Glomerular visceral epithelial cell (primary cell): ENCODE measurements at regions not wholly inside any gene's neighbourhood (a gene's known extent, or its start where the extent isn't known, plus 50 kb on each side); places are given as distances from the start of the nearest gene placed in this dataset.

Source experiments
- DNase-seq: peaks from one replicate; pipeline ENCODE4 v3.0.0-alpha.2; 2016; ENCODE audit errors: extremely low spot score

DNA sequence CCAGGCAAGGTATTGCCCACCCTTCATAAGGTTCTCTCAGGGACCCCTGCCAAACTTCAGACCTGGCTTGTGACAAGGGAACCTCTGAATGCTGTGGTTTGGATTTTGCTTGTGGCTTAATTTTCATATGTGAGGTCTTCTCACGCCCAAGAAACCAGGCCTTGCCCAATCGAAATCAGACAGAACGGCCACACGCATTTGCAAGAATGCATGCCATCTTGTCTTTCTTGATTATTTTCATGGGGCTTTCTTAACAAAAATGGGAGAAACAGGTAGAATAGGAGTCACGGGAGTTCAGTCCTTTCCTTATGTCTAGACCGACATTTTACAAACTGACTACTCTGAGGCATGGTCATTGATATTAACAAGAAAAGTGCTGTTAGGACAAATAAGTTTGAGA is 170.2 kb upstream of the PAPPA start:
- DNase-seq = no peak

DNA sequence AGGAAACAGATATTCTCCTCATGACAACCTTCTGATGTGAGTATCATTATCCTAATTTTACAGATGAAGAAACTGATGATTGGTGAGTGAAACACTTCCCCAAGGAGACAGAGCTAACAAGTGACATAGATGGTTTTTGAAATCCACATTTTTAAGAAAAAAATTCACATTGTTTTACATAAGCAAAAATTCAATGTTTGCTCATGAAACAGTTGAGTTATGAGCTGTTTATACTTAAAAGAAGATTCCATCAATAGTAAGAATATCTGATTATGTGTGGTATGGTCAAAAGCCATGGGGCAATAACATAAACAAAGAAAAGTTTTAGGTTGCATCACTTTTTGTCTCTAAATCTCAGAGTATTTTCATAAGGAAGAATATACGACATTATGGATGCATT is 167.9 kb upstream of the PAPPA start:
- DNase-seq = no peak

DNA sequence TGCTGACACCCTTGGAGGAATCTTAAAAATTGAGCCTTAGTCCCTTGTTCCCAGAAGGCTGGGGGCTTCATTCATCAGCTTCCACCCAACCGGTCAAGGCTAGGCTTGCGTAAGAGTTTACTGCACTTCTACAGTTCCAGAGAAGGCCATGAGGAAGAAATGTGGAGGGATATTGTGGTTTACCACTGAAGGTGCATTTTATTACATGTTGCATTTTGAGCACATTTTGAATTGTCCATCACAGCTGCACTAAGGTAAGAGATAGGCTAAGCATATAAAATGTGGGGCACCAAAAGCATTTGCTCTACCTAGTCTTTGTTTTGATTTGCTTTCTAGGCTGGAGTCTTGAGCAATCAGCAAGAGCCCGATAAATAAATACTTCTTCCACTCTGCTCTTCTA is 167.1 kb upstream of the PAPPA start:
- no peak for DNase-seq

DNA sequence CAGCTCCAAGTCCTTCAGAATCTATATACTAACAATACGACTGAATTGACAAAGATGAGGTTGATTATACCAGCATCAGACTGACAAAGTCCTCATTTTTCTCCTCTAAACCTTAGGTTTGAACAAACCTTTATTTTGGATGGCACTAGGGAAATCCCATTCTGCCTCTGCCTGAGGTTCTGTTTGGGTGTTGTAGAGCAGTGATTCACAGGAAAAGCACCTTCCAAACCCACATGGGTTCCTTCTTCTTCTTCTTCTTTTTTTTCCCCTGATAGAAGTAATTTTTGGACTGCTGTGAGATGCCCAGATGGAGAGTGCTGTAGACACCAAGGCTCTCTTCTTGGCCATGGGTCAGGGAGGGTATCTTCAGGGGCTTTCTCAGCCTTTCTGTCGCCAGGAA is 164.9 kb upstream of the PAPPA start:
- no peak for DNase-seq

DNA sequence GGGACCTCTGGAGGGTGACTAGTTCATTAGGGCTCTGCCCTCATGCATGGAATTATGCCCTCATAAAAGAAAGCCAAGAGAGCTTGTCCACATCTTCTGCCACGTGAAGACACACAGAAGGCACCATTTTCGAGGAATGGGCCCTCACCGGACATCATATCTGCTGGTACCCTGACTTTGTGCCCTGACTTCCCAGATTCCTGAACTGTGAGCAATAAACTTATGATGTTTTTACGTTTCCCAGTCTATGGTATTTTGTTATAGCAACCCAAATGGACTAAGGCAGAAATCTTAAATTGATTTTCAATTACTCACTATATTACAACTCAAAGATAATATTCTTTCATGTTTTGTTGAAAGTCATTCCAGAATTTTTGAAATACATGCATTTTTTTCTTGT is 163.8 kb upstream of the PAPPA start:
- DNase-seq = no peak

DNA sequence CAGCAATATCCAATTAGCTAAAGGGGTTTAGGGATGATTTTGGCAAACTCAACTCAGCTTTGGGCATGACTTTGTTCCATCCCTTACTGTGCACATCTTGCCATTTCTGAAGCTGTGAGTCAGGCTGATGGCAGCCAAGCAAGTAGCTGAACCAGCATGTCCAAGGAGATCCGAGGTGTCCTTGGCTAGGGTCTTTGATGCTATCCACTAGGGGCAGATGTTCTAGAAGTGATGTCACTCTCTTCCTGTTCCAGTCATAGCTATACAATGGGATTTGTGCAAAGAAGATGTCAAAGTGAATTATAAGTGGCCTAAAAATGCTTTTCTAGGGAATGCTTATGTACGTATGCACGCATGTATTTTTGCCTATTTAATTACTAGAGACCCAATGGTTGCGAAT is 160.8 kb upstream of the PAPPA start:
- DNase-seq = peak; percentile 13

DNA sequence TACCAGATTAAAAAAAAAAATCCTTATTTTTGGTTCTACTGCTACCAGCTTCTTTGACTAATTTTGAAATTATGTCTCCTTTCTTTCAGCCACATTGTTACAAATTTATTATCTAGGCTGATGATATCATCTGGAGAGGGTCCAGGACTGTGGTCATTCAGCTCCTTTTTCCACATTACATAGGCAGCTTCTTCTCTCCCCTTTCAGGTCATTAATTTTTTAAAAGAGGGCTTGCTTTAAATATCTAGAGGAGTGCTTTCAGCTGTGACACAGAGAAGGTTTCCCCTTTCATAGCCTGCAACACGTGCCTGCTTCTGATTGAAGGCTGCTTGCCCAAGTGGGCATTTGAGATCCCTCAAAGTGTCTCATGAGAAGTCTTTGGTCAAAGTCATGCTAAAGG is 155.7 kb upstream of the PAPPA start:
- DNase-seq = peak; percentile 93

DNA sequence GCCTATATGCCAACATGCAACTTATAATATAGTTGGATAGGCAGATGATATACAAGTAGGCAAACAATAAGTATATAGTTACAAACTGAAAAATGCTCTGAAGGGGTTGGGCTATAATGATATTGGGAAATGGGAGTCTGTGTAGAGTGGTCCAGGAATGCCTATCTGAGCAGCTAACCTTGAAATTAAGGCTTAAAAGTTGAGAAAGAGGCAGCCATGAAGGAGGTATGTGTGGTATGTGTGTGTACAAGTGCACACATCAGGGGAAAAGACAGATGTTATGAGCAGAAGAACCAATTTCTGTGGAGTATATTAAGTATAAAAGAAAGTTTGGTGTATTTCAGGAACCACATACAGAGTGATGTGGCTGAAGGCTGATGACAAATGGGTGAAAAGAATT is 154.9 kb upstream of the PAPPA start:
- DNase-seq = no peak

DNA sequence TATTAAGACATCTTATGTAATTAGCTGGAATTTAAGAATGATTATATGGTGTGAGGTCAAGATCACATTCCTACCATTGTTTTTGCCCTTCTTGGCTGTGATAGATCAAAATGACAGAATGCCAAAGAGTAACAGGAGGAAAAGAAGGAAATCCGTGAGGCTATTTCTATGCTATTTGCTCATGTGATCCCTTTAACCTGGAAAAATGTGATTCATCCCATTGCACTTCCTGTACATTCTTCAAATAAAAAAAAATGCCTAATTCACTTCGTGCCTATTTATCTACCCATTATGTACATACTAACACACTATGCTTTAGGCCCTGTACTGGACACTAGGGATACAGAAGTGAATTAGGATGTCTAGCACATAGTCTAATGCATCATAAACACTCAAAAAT is 154.1 kb upstream of the PAPPA start:
- peak; percentile 32 for DNase-seq

DNA sequence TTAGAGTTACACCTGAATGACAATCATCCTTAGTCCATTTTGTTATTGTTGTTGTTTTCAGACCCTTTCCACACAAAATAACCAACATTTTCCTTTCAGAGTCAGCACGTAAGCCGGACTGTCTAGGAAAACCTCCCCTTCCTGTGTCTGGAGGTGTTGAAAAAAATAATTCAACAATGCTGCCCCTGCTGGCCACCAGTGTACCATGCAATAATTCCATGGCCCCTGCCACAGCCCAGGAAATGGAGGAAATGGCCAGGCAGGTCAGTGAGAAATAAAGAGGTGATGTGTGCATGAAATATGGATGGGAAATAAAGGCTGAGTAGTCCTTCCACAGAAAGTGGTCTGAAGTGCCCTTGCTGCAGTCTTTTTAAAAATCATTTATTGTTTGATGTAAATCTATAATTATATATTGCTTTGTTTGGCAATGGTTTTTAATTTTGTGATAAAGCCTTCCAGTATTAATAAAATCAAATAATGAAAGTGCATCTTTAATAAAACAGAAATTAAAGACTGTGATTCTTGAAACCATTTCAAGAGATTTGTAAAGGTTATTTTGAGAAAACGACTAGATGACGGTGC is 152.8 kb upstream of the PAPPA start:
- no peak for DNase-seq

DNA sequence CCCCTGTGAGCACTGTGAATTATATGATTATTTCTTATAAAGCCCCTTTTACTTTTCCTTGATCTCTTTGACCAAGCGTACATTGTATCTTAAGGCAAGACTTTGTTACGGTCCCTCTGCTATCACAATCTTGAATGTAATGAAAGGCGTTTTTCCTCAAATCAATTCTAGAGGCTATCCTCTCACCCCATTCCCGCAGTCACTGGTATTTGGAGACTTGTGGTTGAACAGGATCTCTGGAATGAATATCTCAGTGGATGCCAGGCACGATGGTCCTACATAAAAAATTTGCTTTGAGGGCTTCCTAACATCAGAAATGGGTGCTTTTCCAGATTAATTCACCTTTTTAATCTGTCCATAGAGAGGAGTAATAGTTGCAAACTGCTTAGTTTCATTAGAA is 151.4 kb upstream of the PAPPA start:
- DNase-seq = no peak

DNA sequence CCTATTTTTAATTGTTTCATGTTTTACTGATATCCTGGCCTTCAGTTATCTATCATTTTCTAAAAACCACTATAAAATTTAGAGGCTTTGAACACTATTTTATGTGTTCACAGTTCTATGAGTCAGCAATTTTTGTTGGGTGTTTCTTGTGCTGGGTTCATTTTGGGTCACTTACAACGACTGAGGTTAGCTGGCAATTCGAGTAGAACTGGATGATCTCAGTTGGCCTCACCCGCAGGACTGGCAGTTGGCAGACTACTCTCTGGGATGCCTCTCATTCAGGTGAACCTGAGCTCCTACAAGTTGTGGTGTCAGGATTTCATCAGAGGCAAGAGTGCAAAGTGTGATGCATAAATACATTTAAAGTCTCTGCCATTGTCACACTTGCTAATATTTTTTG is 151.0 kb upstream of the PAPPA start:
- peak; percentile 80 for DNase-seq

DNA sequence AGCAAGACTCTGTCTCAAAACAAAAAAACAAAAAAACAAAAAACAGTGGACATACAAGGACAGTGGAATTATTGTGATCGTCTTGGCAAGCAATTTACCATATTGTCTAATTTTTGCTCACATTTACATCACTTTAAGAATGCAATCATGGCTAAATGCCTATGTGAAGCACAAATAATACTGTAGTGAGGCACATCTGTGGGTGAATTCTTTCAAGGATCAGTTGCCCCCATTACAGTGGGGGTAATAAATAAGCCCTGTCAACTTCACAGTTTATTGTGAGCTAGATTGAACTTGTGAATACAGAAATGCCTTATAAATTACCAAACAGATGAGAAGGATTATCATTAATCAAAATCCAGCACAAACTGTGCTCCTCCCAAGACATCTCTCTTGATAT is 150.2 kb upstream of the PAPPA start:
- no peak for DNase-seq

DNA sequence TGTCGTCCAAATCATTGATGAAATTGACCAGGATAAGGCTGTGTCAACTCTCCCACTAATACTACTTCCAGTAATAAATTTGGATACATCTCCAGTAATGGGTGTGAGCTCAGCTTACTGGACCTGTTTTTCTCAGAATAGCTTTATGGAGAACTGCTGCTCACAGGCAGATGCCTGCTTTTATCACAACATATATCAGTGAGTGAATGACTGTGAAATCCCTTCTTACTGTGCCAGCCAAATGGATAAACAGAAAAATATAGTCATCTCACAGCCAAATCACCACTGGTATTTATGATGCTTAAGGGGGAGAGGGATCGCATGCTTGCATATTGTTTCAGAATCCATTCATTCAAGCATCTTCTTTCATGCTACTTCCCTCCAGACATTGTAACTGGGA is 148.4 kb upstream of the PAPPA start:
- DNase-seq = no peak

DNA sequence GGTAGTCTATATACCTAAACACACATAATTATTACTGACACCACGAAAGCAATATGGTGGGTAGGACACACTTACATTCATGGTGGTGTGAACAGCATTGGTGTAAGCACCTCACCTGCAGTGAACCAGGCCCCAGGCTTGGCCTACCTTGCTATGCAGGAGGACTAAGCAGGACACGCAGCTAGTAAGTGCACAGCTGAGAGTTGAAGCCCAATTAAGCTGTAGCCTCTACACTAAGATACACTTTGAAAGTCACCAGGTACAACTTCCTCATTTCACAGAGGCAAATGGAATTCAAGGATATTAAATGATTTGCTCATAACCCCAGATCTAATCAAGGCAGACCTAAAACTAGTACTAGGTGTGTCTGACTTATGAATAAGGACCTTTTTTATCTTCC is 145.8 kb upstream of the PAPPA start:
- DNase-seq = no peak

DNA sequence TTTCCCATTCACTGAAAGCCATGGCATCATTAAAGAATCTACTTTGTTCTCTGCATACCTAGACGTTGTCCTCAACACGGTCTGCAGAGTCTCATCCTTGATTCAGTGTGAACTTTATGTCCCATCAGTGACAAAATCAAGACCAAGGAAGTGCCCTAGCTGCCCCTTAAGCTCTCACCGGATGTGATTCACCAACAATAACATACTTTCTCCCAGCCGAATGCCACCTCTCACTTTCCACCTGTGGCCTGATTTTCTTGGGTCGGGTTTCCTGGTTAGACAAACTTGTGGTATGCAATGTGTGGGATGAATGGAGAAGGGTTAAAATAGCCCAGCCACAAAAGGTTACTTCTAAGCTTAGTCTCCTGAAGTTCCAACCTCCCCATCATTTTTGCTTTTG is 145.3 kb upstream of the PAPPA start:
- peak; percentile 83 for DNase-seq

DNA sequence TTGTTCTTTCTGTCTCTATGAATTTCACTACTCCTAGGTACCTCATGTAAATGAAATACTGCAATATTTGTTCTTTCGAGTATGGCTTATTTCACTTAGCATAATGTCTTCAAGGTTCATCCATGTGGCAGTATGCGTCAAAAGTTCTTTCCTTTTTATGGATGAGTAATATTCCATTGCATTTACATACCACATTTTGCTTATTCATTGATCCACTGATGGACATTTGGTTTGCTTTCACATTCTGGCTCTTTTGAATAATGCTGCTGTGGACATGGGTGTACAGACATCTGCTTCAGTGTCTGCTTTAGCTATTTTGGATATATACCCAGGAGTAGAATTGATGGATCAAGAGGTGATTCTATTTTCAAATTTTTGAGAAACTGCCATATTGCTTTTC is 144.2 kb upstream of the PAPPA start:
- DNase-seq = no peak

DNA sequence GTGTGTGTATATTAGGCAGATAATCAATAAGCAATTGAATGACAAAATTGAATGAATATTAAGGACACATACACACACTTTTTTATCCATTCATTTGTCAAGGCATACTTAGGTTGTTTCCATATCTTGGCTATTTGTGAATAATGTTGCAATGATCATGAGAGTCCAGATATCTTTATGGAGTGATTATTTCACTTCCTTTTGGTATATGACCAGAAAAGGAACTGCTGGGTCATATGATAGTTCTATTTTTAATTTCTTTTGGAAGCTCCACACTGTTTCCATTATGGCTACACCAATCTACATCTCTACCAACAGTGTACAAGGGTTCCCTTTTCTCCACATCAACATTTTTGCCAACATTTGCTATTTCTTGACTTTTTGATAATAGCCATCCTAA is 137.7 kb upstream of the PAPPA start:
- DNase-seq = no peak

DNA sequence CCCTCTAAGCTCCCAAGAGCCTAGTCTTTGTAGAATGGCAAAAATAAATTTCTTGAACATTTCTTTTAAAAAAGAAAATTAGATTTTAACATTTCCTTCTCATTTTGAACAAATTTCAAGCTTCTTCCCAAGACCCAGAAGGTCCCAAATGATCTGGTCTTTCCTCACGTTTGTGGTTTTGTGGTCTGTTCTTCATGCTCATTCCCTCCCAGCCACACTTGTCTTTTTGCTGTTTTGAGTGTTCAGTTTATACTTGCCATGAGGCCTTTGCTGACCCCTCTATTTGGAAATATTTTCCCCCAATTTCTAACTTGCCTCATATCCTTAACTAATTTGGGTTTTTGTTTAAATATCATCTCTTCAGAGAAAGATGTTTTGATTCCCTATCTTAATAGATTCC is 133.4 kb upstream of the PAPPA start:
- no peak for DNase-seq

DNA sequence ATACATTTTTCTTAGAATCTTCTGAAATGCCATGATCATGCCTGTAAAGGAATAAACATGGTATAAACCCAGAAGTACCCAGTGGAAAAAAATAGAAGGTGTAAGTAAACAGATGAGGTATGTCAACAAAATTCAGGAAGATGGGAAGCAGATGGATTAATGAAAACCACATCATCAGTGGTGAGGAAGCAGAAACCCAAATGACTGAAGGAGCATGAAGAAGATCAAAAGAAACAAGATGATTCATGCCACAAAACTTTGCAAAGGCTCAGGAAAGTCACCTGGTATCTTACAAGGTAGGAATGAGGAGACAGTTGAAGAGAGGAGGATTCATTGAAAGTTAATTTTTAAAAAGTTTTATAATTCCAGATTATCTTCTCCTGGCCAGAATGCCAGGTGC is 132.8 kb upstream of the PAPPA start:
- DNase-seq = peak; percentile 79

DNA sequence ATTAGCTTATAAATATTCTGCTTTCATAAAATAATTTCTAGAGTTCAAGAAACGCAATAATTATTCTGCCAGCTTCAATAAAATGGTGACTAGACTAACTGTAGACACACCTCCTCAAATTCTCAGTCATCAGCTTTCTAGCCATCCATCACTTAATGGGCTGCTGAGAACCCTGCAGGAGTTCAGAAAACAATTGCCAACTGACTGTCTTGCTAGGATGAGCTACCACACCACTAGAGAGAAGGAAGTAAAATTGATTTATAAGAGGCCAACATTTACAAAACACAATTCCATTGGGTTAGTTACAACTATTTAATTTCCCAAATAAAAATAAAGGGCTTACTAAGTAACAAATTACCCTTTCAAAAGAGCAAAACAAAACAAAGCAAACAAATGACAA is 126.5 kb upstream of the PAPPA start:
- DNase-seq = no peak

DNA sequence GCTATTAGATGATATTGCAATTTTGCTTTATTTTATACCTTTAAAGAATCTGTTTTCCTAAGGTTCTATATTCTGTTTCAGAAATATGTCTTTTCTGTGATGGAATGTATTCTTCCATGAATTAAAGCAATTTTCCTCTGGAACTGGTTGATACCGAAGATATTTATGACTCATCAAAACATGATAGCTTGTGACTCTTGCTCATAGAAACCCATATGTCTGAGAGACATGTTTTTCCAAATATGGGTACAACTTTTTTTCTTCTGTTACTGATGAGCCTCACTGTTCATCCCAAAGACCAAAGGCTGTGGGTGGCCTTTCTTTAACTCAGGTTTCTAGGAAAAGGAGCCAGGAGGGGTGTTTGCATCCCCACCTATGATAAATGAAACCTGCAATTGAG is 126.1 kb upstream of the PAPPA start:
- DNase-seq = peak; percentile 37

DNA sequence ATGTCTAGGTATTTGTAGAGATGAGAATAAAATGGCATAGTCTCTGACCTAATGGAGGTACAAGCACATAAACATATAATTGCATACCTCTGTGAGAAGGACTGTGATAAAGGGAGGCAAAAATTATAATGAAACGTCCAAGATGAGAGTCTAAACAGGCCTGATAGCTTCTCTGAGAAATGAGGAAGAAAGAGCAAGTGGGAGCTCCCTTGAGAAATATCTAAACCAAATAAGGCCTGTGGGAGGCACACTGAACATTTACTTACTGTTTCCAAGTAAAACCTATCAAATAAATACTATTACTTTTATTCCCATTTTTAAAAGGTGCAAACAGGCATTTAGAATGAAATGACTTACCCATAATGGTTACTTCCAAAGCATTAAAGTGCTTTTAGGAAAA is 125.6 kb upstream of the PAPPA start:
- DNase-seq = no peak

DNA sequence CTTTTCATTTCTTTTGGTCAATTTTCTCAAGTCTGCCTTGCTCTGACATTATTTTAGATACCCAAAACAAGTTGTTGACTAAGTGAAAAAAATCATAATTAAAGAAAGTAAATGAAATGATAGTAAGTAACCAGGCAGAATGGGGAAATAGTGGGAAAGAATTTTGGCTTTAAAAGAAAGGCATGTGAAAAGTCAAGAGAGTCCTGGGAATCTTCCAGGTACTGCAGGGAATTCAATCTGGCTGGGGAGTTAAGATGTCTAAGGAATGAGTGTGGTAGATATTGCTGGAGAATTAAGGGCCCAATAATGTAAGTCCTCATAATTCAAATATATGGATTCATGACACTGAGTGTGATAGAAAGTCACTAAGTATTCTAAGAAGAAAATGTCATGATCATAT is 123.1 kb upstream of the PAPPA start:
- DNase-seq = no peak
